T-cell (primary cell): ENCODE measurements at regions not wholly inside any gene's neighbourhood (a gene's known extent, or its start where the extent isn't known, plus 50 kb on each side); places are given as distances from the start of the nearest gene placed in this dataset.

Experiments
- ATAC-seq, 4 experiments: fragments of 200-7000 bp in 3 of 4; fragments of 150-1000 bp in 1 of 4; cut with Tn5 transposase; replicated peaks in 1 of 4; 1 replicate in 3 of 4; 2 replicates in 1 of 4; pipeline ENCODE4 v1.10.0; 2021; ENCODE audit warnings: moderate library complexity in 3 of 4, mild to moderate bottlenecking in 2 of 4, moderate number of reproducible peaks in 1 of 4
- CTCF ChIA-PET, 2 donors: fragments of 300-600 bp; sonication (Branson Sonifier 250); formaldehyde crosslinking; loops; one replicate each; lab custom pipeline; 2022; ENCODE audit warnings: antibody characterized with exemption in 2 of 2; lab: Charles Lee
- POLR2A ChIA-PET, 2 donors: fragments of 300-600 bp; sonication (Branson Sonifier 250); formaldehyde crosslinking; loops; one replicate each; lab custom pipeline; 2022; ENCODE audit warnings: antibody characterized with exemption in 2 of 2; lab: Charles Lee
- DNase-seq, 35 experiments: peaks; one replicate each; pipeline versions ENCODE4 v3.0.0 to v3.0.0-alpha.2; 2013 to 2023
- H3K27ac ChIP-seq: one replicate; pipeline ENCODE4 v1.5.1; 2013; ENCODE audit warnings: low read length
- H3K27me3 ChIP-seq, 2 experiments: replicated peaks in 1 of 2; 1 replicate in 1 of 2; 2 replicates in 1 of 2; pipeline versions ENCODE4 v1.6.1 to v1.7.0; 2013; ENCODE audit warnings: low read length in 1 of 2, mixed read lengths in 1 of 2; ENCODE audit not compliant: control insufficient read depth in 2 of 2, insufficient read depth in 2 of 2; ENCODE audit errors: extremely low read depth in 1 of 2
- H3K36me3 ChIP-seq, 2 donors: 1 replicate in 1 of 2; 2 replicates in 1 of 2; pipeline versions ENCODE4 v1.6.1 to v1.7.0; 2013; ENCODE audit warnings: low read length in 1 of 2; ENCODE audit not compliant: control insufficient read depth in 2 of 2, insufficient read depth in 1 of 2; ENCODE audit errors: extremely low read depth in 1 of 2
- H3K4me1 ChIP-seq, 2 experiments: 1 replicate in 1 of 2; 2 replicates in 1 of 2; pipeline versions ENCODE4 v1.6.1 to v1.7.0; 2013; ENCODE audit warnings: low read length in 2 of 2, mixed read lengths in 1 of 2; ENCODE audit not compliant: insufficient read depth in 2 of 2, control insufficient read depth in 1 of 2; ENCODE audit errors: extremely low read depth in 1 of 2
- H3K4me3 ChIP-seq, 2 donors: 1 replicate in 1 of 2; 2 replicates in 1 of 2; pipeline versions ENCODE4 v1.5.1 to v1.7.0; 2013; ENCODE audit warnings: mild to moderate bottlenecking in 2 of 2, low read length in 1 of 2, moderate library complexity in 1 of 2; ENCODE audit not compliant: control insufficient read depth in 1 of 2; ENCODE audit errors: extremely low read depth in 1 of 2
- H3K9me3 ChIP-seq: 2 replicates; pipeline ENCODE4 v1.7.0; 2013
- H3K27ac Mint-ChIP-seq, 2 donors: one replicate each; pipeline ENCODE4 v1.8.0; 2020 to 2021; ENCODE audit warnings: mild to moderate bottlenecking in 2 of 2, mixed read lengths in 2 of 2
- H3K27me3 Mint-ChIP-seq, 2 donors: one replicate each; pipeline ENCODE4 v1.8.0; 2021 to 2022; ENCODE audit warnings: mixed read lengths in 2 of 2
- H3K36me3 Mint-ChIP-seq: one replicate; pipeline ENCODE4 v1.8.0; 2021; ENCODE audit warnings: mixed read lengths
- H3K4me1 Mint-ChIP-seq, 3 donors: one replicate each; pipeline ENCODE4 v1.8.0; 2020 to 2022; ENCODE audit warnings: mixed read lengths in 3 of 3, mild to moderate bottlenecking in 1 of 3
- H3K4me3 Mint-ChIP-seq, 3 donors: one replicate each; pipeline ENCODE4 v1.8.0; 2020 to 2022; ENCODE audit warnings: mild to moderate bottlenecking in 3 of 3, mixed read lengths in 3 of 3, moderate library complexity in 3 of 3
- H3K9me3 Mint-ChIP-seq, 3 donors: one replicate each; pipeline ENCODE4 v1.8.0; 2020 to 2022; ENCODE audit warnings: mixed read lengths in 3 of 3
- WGBS: methylation state at CpG from one replicate; pipeline ENCODE4 v1.1.5; 2013; ENCODE audit warnings: missing lambda C conversion rate; ENCODE audit not compliant: insufficient coverage; 5-methylcytosine and 5-hydroxymethylcytosine counted together

DNA sequence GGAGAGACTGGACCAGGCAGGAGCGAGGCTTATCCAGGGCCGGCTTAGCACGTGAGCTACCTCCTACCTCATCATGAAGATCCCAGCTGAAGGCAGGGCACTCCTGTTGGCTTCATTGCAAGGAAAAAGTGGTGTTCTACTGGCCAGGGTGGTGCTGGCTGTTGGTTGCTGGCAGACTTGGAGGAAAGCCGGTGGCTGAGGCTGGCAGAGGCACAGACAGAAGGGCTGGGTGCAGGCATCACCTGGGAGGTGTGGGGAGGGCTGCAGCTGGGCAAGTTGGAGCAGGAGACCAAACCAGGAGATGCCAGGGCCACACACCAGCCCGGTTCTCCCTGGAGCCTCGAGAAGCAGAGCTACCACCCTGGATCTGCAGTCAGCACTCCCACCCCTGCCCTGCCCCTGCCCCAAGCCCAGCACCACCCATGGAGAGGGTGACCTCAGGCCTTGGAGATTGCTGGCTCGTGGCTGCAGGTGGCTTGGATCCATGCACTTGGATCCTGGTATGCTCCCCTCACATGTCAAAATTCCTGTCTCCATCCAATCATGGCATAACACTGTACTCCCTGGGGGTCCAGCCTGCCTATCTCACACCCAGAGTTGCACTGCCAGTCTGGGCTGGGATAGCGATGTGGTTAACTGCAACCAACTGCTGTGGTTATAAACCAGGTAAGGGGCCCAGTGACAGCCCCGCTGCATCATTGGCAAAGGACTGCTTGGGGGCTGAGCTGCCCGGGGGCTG, 49.7 kb downstream of the GLI2 start:
- H3K36me3 ChIP-seq = no peaks in the 10 kb centered on the region
- peaks cover 0 to 16% of the 10 kb centered on the region in 2 experiments for H3K27me3 ChIP-seq
- Mint-ChIP-seq H3K9me3 (no peaks in the 10 kb centered on the region), H3K4me3 (no peak overlapping the region), H3K36me3 (no peaks in the 10 kb centered on the region), H3K4me1 (peaks cover 4 to 13% (median 8%) of the 10 kb centered on the region in 3 donors), H3K27me3 (peaks cover 0 to 2% of the 10 kb centered on the region in 2 donors), H3K27ac (no peak overlapping the region)
- ChIA-PET POLR2A (no interaction called here), CTCF (no interaction called here)
- DNase-seq (no peak), ATAC-seq (no peak)
- WGBS = 87% methylated on average over 6 of the region's 10 CpGs
- H3K9me3 ChIP-seq = no peaks in the 10 kb centered on the region
- H3K4me3 ChIP-seq = no peak overlapping the region
- peaks cover 0 to 12% of the 10 kb centered on the region in 2 experiments for H3K4me1 ChIP-seq
- no peak overlapping the region for H3K27ac ChIP-seq

DNA sequence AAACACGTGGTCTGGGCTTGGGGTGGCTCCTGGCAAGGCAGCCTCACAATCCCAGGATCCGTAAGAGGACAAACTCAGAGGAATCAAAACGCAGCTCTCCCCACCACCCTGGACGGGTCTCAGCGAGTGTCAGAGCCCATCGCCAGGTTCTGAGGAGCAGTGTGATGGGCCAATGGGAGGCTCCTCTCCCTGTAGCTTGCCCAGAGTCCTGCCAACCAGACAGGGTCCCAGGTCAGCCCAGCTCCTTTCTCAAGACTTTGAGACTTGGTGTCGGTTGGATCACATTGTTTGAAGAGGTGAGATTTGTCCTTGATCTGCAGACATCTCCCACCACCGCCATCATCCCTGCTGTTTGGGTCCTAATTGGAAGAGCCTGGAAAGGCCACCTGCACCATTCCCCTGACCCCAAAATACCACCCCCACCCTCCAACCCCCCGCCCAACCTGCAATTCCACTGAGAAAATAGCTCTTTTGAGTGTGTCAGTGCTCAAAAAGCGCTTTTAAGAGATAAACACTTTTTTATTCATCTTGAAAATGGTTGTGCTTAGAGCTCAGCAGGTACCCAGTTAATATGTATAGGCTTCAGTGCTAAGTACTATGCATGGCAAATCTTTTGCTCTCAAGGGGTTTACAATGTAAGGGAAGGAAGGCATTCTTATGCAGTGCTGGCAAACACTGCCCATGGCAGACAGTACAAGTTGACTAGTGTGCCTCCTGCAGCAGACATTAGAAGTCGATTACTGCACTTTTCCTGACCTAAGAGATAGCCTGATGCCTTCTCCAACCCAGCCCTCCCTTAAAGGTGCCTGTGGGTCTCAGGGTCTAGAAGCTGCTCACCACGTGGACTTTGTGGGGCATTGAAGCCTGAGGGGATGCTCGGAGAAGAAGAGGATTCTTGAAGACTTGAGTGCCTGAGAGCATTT, 50.6 kb downstream of the GLI2 start:
- Histone ChIP-seq H3K9me3 (no peaks in the 10 kb centered on the region), H3K27me3 (peaks cover 0 to 13% of the 10 kb centered on the region in 2 experiments), H3K4me1 (peaks cover 0 to 12% of the 10 kb centered on the region in 2 experiments), H3K4me3 (no peak overlapping the region), H3K36me3 (no peaks in the 10 kb centered on the region), H3K27ac (no peak overlapping the region)
- Mint-ChIP-seq H3K27me3 (peaks cover 0 to 2% of the 10 kb centered on the region in 2 donors), H3K4me3 (no peak overlapping the region), H3K9me3 (no peaks in the 10 kb centered on the region), H3K36me3 (no peaks in the 10 kb centered on the region), H3K27ac (no peak overlapping the region), H3K4me1 (peaks cover 4 to 13% (median 8%) of the 10 kb centered on the region in 3 donors)
- 20% methylated on average over 1 of the region's 13 CpGs for WGBS
- no peak for DNase-seq
- ChIA-PET CTCF (no interaction called here), POLR2A (no interaction called here)
- ATAC-seq = no peak

DNA sequence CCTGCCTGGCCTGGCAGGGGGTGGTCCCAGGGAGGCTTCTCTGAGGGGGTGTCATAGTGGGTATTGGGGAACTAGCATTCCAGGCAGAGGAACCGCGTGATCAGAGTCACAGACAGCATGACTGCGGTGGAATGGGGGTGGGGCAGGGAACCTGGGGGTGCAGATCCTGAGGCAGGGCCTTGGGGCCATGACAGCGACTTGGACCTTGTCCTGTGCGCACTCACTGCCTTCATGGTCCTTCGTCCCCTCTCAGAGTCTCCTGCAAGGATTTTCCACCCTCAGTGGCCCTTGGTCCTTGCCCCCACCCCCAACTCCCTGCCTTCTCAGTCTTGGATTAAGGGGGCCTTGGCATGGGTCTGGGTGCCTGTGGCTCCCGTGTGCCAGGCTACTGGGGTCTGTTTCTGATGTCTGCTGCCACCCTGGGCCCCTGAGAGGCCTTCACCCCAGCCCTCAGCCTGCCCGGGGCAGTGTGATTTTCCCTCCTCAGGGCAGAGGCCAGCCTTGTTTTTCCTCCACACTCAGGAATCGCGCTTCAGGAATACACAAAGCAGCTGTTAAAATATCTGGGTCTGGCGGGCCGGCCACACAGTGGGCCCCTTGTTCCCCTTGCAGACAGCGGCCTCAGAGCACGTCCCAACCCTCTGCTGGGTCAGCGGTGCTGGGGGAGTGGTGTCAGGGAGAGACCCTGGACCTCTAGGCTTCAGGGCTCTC, 51.6 kb downstream of the GLI2 start:
- no peak overlapping the region for H3K4me3 Mint-ChIP-seq
- H3K4me1 Mint-ChIP-seq = peaks cover 4 to 13% (median 8%) of the 10 kb centered on the region in 3 donors
- ATAC-seq (no peak), DNase-seq (no peak)
- H3K36me3 Mint-ChIP-seq = no peaks in the 10 kb centered on the region
- Histone ChIP-seq H3K27ac (no peak overlapping the region), H3K9me3 (no peaks in the 10 kb centered on the region), H3K27me3 (peaks cover 0 to 13% of the 10 kb centered on the region in 2 experiments), H3K4me3 (no peak overlapping the region), H3K36me3 (no peaks in the 10 kb centered on the region), H3K4me1 (peaks cover 0 to 12% of the 10 kb centered on the region in 2 experiments)
- H3K27ac Mint-ChIP-seq = no peak overlapping the region
- ChIA-PET CTCF (no interaction called here), POLR2A (no interaction called here)
- WGBS = 88% methylated on average over 11 of the region's 15 CpGs
- peaks cover 0 to 2% of the 10 kb centered on the region in 2 donors for H3K27me3 Mint-ChIP-seq
- no peaks in the 10 kb centered on the region for H3K9me3 Mint-ChIP-seq

DNA sequence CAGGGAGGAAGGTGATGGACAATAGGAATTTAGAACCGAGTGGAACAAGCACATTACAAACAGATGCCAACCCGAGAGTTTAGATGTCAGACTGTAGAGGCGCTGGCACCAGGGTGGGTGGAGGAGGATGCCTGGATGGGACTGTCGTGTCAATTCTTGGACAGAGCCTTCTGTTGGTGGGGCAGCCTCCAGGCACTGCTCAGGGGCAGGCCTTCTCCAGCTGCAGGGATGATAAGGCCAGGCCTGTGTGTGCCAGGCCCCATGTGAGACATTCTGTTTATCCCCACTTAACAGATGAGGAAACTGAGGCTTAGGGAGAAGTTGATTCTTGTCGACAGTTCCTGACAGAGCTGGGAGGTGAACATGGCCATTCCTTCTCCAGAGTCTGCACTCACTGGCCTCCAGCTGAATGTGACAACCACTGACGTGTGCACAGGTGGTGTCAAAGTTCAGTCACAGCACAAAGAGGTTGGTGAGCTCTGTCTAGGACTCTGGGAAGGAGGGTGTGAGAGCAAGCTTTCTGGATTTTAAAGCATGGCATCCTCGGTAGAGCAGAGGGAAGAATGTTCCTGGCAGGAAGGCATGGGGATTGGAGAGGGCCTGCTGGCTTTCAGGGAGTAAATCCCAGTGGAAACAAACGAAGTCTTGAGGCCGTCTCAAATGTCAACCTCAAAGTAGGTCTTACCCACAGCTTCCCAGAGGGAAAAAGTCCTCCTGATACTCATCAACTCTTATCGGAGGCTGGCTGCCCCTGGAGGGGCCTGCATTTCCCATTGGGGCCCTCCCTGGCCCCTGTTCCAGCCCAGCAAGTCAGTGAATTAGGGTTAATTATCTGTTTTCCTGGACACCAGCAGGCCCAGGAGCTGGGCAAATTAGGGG, 52.4 kb downstream of the GLI2 start:
- peaks cover 0 to 10% of the 10 kb centered on the region in 2 experiments for H3K4me1 ChIP-seq
- DNase-seq (no peak), ATAC-seq (no peak)
- peaks cover 0 to 2% of the 10 kb centered on the region in 2 donors for H3K27me3 Mint-ChIP-seq
- no peaks in the 10 kb centered on the region for H3K36me3 Mint-ChIP-seq
- WGBS = 62% methylated on average over 7 of the region's 10 CpGs
- peaks cover 4 to 10% (median 7%) of the 10 kb centered on the region in 3 donors for H3K4me1 Mint-ChIP-seq
- no peak overlapping the region for H3K27ac ChIP-seq
- H3K9me3 ChIP-seq = no peaks in the 10 kb centered on the region
- H3K27ac Mint-ChIP-seq = no peak overlapping the region
- H3K36me3 ChIP-seq = no peaks in the 10 kb centered on the region
- ChIA-PET CTCF (no interaction called here), POLR2A (no interaction called here)
- peaks cover 0 to 16% of the 10 kb centered on the region in 2 experiments for H3K27me3 ChIP-seq
- H3K4me3 ChIP-seq = no peak overlapping the region
- no peaks in the 10 kb centered on the region for H3K9me3 Mint-ChIP-seq
- no peak overlapping the region for H3K4me3 Mint-ChIP-seq

DNA sequence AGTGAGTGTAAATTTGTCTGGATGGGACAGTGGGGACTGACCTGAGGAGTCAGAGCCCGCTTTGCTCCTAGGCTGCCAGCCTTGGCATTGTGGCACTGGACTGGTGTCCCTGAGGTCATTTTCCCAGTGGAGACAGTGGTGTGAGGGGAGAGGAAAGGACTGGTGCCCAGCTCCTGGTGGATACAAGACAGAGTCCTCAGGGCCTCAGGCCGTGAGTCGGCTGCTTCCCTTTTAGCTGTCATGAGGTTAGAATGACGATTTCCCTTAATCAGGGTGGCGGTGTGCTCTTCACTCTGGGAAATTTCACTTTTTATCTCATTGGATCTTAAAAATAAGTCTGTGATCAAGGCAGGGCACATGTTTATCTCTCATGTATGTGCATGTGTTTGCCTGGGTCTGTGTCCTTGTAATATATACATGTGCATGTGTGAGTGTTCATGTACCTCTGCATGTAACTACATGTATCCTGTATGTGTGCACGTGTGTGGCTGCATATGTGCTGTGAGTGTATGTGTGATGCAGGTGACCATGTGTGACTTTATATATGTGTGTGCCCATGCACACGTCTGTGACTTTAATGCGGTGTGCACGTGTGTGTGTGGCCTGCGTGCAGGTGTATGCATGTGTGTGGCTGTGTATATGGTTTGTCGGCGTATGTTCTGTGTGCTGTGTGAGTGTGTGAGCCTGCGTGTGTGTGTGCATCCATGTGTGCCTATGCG, 55.7 kb downstream of the GLI2 start:
- no peak overlapping the region for H3K4me3 ChIP-seq
- POLR2A ChIA-PET = no interaction called here
- no peak overlapping the region for H3K27ac ChIP-seq
- peaks cover 0 to 15% of the 10 kb centered on the region in 2 experiments for H3K27me3 ChIP-seq
- DNase-seq (no peak), ATAC-seq (no peak)
- H3K36me3 ChIP-seq = no peaks in the 10 kb centered on the region
- no peak overlapping the region for H3K27ac Mint-ChIP-seq
- H3K4me1 Mint-ChIP-seq = no peaks in the 10 kb centered on the region
- CTCF ChIA-PET = no interaction called here
- 74% methylated on average over 13 of the region's 14 CpGs for WGBS
- peaks cover 0 to 2% of the 10 kb centered on the region in 2 donors for H3K27me3 Mint-ChIP-seq
- H3K36me3 Mint-ChIP-seq = no peaks in the 10 kb centered on the region
- H3K4me1 ChIP-seq = no peaks in the 10 kb centered on the region
- H3K4me3 Mint-ChIP-seq = no peak overlapping the region
- H3K9me3 Mint-ChIP-seq = no peaks in the 10 kb centered on the region
- H3K9me3 ChIP-seq = no peaks in the 10 kb centered on the region
